ENCODE measurements at regions not wholly inside any gene's neighbourhood (a gene's known extent, or its start where the extent isn't known, plus 50 kb on each side); places are given as distances from the start of the nearest gene placed in this dataset.

GRCh38 chr2:67502346-67503065 lies 105.4 kb downstream of the ETAA1 start:
- Mint-ChIP-seq H3K27me3 (peaks cover 7% of the 10 kb centered on the region), H3K4me1 (no peaks in the 10 kb centered on the region), H3K27ac (no peak overlapping the region), H3K4me3 (no peak overlapping the region), H3K36me3 (no peaks in the 10 kb centered on the region), H3K9me3 (peaks cover 2% of the 10 kb centered on the region)
- DNase-seq = no peak

DNA sequence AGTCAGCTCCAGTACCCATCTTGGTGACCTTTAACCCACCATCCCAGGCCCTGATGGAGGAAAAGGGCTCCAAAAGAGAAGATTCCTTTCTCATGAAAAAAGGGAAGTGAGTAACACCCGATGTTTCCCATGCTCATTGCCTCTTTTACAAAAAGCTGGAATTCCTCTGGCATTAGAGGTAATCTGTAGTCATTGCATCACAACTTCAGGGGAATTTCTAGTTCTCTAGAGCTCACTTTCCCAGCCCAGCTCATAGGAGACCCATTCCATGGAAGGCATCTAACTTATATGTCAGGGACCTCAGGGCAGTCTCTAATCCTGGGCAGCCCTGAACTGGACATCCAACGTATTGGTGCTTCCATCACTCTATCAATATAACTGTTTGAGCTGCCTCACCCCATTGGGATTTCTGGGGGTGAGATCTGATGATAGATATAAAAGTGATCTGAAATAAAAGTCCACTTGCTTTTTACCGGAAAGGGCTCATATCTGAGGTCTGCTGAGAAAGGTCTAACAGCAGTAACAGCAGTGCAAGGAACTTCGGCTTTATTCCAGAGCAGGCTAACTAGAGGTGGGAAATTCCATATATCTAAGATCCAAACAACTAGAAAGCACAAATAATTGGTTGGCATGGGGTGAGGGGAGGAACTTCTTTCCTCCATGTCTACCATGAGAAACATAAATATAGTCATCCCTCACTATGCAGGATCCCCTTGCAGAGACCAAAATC lies 106.1 kb downstream of the ETAA1 start:
- H3K4me1 Mint-ChIP-seq = no peaks in the 10 kb centered on the region
- H3K27me3 Mint-ChIP-seq = peaks cover 7% of the 10 kb centered on the region
- DNase-seq = no peak
- H3K4me3 Mint-ChIP-seq = no peak overlapping the region
- no peaks in the 10 kb centered on the region for H3K36me3 Mint-ChIP-seq
- H3K9me3 Mint-ChIP-seq = peaks cover 2% of the 10 kb centered on the region
- no peak overlapping the region for H3K27ac Mint-ChIP-seq

GRCh38 chr2:67510745-67511144 lies 113.6 kb downstream of the ETAA1 start:
- H3K36me3 Mint-ChIP-seq = no peaks in the 10 kb centered on the region
- DNase-seq = no peak
- H3K9me3 Mint-ChIP-seq = peaks cover 1% of the 10 kb centered on the region
- H3K27me3 Mint-ChIP-seq = peaks cover 10% of the 10 kb centered on the region
- no peak overlapping the region for H3K4me3 Mint-ChIP-seq
- H3K27ac Mint-ChIP-seq = no peak overlapping the region
- no peaks in the 10 kb centered on the region for H3K4me1 Mint-ChIP-seq

DNA sequence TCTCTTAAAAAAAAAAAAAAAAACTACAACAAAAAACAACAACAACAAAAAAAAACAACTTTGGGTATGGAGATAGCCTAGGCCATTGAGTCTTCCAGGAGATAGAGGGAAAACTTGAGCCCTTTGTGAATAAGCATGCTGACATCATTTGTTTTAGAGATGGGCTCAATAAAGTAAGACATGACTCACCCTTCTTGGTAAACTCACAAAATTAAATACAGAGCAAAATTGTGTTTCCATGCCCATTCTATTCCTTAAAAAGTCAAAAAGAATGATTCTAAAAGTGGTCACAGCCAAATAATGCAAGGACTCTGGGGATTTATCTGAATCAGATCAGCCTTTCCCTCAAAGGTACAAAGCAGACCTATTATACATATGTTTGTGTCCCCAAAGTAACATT lies 117.4 kb downstream of the ETAA1 start:
- H3K9me3 Mint-ChIP-seq = no peaks in the 10 kb centered on the region
- no peak for DNase-seq
- peaks cover 6% of the 10 kb centered on the region for H3K27me3 Mint-ChIP-seq
- H3K36me3 Mint-ChIP-seq = no peaks in the 10 kb centered on the region
- no peak overlapping the region for H3K4me3 Mint-ChIP-seq
- no peak overlapping the region for H3K27ac Mint-ChIP-seq
- H3K4me1 Mint-ChIP-seq = no peaks in the 10 kb centered on the region

- Mint-ChIP-seq H3K36me3 (no peaks in the 10 kb centered on the region), H3K4me1 (no peaks in the 10 kb centered on the region), H3K4me3 (no peak overlapping the region), H3K27me3 (peaks cover 6% of the 10 kb centered on the region), H3K9me3 (no peaks in the 10 kb centered on the region), H3K27ac (no peak overlapping the region)
- no peak for DNase-seq
Measured at GRCh38 chr2:67515056-67515455, 117.9 kb downstream of the ETAA1 start.

GRCh38 chr2:67515538-67515937 lies 118.4 kb downstream of the ETAA1 start:
- Mint-ChIP-seq H3K4me3 (no peak overlapping the region), H3K9me3 (no peaks in the 10 kb centered on the region), H3K4me1 (no peaks in the 10 kb centered on the region), H3K36me3 (no peaks in the 10 kb centered on the region), H3K27ac (no peak overlapping the region), H3K27me3 (peaks cover 6% of the 10 kb centered on the region)
- no peak for DNase-seq

- H3K9me3 Mint-ChIP-seq = no peaks in the 10 kb centered on the region
- no peak overlapping the region for H3K4me3 Mint-ChIP-seq
- DNase-seq = no peak
- H3K27ac Mint-ChIP-seq = no peak overlapping the region
- H3K4me1 Mint-ChIP-seq = no peaks in the 10 kb centered on the region
- peaks cover 6% of the 10 kb centered on the region for H3K27me3 Mint-ChIP-seq
- H3K36me3 Mint-ChIP-seq = no peaks in the 10 kb centered on the region
Measured at GRCh38 chr2:67516362-67516761, 119.2 kb downstream of the ETAA1 start.

- H3K36me3 Mint-ChIP-seq = no peaks in the 10 kb centered on the region
- H3K27ac Mint-ChIP-seq = no peak overlapping the region
- no peaks in the 10 kb centered on the region for H3K4me1 Mint-ChIP-seq
- no peak overlapping the region for H3K4me3 Mint-ChIP-seq
- H3K27me3 Mint-ChIP-seq = peaks cover 6% of the 10 kb centered on the region
- no peak for DNase-seq
- H3K9me3 Mint-ChIP-seq = no peaks in the 10 kb centered on the region
Measured at GRCh38 chr2:67516899-67517530, 119.9 kb downstream of the ETAA1 start.

- Mint-ChIP-seq H3K36me3 (no peaks in the 10 kb centered on the region), H3K4me3 (no peak overlapping the region), H3K9me3 (no peaks in the 10 kb centered on the region), H3K4me1 (no peaks in the 10 kb centered on the region), H3K27me3 (peaks cover 7% of the 10 kb centered on the region), H3K27ac (no peak overlapping the region)
- DNase-seq = no peak
Measured at GRCh38 chr2:67522148-67522547, 125.0 kb downstream of the ETAA1 start.

DNA sequence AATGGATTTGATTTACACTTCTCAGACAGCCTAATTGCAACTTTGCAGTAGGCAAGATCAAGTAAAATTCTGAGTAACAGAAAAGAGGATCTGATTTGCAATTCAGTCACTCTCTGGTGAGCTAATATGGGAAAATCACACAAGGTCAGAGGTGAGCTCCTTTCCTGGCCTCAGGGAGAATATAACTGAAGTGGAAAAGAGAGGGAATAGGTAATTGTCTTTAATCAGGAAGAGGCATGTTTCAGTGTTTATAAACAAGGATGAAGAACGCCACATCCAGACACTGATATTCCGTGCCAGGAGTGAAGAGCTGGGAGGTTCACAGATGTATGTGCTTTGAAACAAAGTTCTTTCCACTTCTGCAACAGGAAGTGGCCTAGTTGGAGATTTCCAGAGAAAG lies 127.1 kb downstream of the ETAA1 start:
- Mint-ChIP-seq H3K27me3 (peaks cover 4% of the 10 kb centered on the region), H3K4me1 (no peaks in the 10 kb centered on the region), H3K4me3 (no peak overlapping the region), H3K27ac (no peak overlapping the region), H3K9me3 (no peaks in the 10 kb centered on the region), H3K36me3 (no peaks in the 10 kb centered on the region)
- DNase-seq = no peak

DNA sequence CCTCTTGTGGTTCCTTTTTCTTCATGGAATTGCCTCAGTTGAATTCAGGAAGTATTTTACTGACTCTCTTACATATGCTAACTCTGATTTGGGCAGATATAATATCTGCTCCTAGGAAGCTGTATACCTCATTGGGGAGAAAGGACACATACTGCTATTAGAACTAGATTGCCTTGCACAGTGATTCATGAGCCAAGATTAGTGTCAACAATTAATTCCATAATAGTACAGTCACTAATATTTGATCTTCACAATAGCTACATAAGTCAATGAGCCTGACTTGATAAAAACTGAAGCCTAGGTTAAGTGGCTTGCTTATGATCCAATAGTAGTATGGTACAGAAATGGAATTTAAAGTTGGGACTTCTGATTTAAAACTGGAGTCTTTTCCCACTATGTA lies 127.6 kb downstream of the ETAA1 start:
- DNase-seq = no peak
- no peak overlapping the region for H3K4me3 Mint-ChIP-seq
- H3K27ac Mint-ChIP-seq = no peak overlapping the region
- H3K9me3 Mint-ChIP-seq = no peaks in the 10 kb centered on the region
- H3K4me1 Mint-ChIP-seq = no peaks in the 10 kb centered on the region
- H3K36me3 Mint-ChIP-seq = no peaks in the 10 kb centered on the region
- H3K27me3 Mint-ChIP-seq = peaks cover 4% of the 10 kb centered on the region

GRCh38 chr2:67526283-67526682 lies 129.2 kb downstream of the ETAA1 start:
- Mint-ChIP-seq H3K36me3 (no peaks in the 10 kb centered on the region), H3K27ac (no peak overlapping the region), H3K4me3 (no peak overlapping the region), H3K9me3 (no peaks in the 10 kb centered on the region), H3K4me1 (no peaks in the 10 kb centered on the region), H3K27me3 (peaks cover 4% of the 10 kb centered on the region)
- no peak for DNase-seq

DNA sequence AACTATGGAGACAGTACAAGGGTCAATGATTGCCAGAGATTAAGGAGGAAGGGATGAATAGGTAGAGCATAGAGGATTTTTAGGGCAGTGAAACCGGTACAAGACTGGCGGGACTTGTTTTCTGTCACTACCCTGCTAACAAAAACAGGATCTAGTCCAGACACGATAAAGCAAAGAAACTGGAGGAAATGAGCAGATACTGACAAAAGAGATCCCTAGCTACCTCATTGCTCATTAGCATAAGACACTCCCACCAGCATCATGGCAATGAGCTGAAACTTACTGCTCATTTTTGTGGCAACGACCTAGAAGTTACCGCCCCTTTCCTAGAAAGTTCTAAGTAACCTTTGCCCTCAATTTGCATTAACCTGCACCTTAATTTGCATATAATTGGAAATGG lies 131.2 kb downstream of the ETAA1 start:
- H3K9me3 Mint-ChIP-seq = no peaks in the 10 kb centered on the region
- DNase-seq = no peak
- H3K36me3 Mint-ChIP-seq = no peaks in the 10 kb centered on the region
- no peaks in the 10 kb centered on the region for H3K4me1 Mint-ChIP-seq
- peaks cover 4% of the 10 kb centered on the region for H3K27me3 Mint-ChIP-seq
- H3K4me3 Mint-ChIP-seq = no peak overlapping the region
- H3K27ac Mint-ChIP-seq = no peak overlapping the region

GRCh38 chr2:67532387-67532786 lies 135.3 kb downstream of the ETAA1 start:
- Mint-ChIP-seq H3K4me3 (no peak overlapping the region), H3K27ac (no peak overlapping the region), H3K4me1 (no peaks in the 10 kb centered on the region), H3K36me3 (no peaks in the 10 kb centered on the region), H3K9me3 (no peaks in the 10 kb centered on the region), H3K27me3 (peaks cover 3% of the 10 kb centered on the region)
- DNase-seq = no peak

DNA sequence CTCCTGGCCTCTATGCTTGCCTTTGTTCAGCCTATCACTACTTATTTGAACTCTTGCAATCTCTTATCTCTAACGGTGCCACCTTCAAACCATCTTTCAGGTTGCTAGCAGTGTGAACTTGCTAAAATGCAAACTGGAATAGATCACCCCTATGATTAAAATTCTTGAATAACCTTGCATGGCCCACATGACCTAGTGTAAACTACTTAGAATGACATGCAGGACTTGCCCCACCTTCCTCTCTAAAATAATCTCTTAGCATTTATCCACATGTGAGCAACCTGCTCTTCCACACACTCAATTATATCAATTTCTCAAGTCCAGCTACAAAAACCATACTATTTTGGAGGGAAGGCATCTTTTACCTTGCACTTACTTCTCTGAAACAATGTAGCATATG lies 137.6 kb downstream of the ETAA1 start:
- Mint-ChIP-seq H3K9me3 (peaks cover 16% of the 10 kb centered on the region), H3K27me3 (peaks cover 3% of the 10 kb centered on the region), H3K4me1 (no peaks in the 10 kb centered on the region), H3K36me3 (no peaks in the 10 kb centered on the region), H3K4me3 (no peak overlapping the region), H3K27ac (no peak overlapping the region)
- DNase-seq = no peak

- Mint-ChIP-seq H3K9me3 (peaks cover 26% of the 10 kb centered on the region), H3K4me1 (no peaks in the 10 kb centered on the region), H3K27ac (no peak overlapping the region), H3K27me3 (peaks cover 3% of the 10 kb centered on the region), H3K4me3 (no peak overlapping the region), H3K36me3 (no peaks in the 10 kb centered on the region)
- no peak for DNase-seq
Measured at GRCh38 chr2:67540962-67541361, 143.8 kb downstream of the ETAA1 start.

All from activated naive CD8-positive, alpha-beta T cell treated with anti-CD3 and anti-CD28 coated beads for 36 hours (primary cell).